ENCODE measurements at regions not wholly inside any gene's neighbourhood (a gene's known extent, or its start where the extent isn't known, plus 50 kb on each side); places are given as distances from the start of the nearest gene placed in this dataset.

GRCh38 chr5:164233791-164234190, 728.4 kb downstream of the MAT2B start:
- CTCF ChIA-PET: no interaction called here
- POLR2A ChIA-PET: no interaction called here
- ATAC-seq (no peak), DNase-seq (ENCODE audit: low spot score) (no peak)
- peaks cover 7% of the 10 kb centered on the region for H3K9me3 Mint-ChIP-seq
- no peak overlapping the region for H3K4me3 Mint-ChIP-seq
- no peak for TF ChIP-seq PRDM15 (CRISPR knock-in tag; IDR thresholded peaks at IDR 0.05)
- no peak for TF ChIP-seq AR (CRISPR knock-in tag; IDR thresholded peaks at IDR 0.05)
- TF ChIP-seq PREB (CRISPR knock-in tag; IDR thresholded peaks at IDR 0.05; ENCODE audit: borderline replicate concordance): no peak
- no peak for TF ChIP-seq SOX15 (CRISPR knock-in tag; IDR thresholded peaks at IDR 0.05)
- H3K36me3 Mint-ChIP-seq: peaks cover 5% of the 10 kb centered on the region
- peak overlapping the region; percentile 21; the same call in 1 of the 2 replicates for H3K27ac Mint-ChIP-seq
- peaks cover 3% of the 10 kb centered on the region for H3K4me1 Mint-ChIP-seq
- no peaks in the 10 kb centered on the region for H3K27me3 Mint-ChIP-seq (ENCODE audit: low read depth)

GRCh38 chr5:164234321-164234720, 728.9 kb downstream of the MAT2B start:
- ChIA-PET POLR2A (no interaction called here), CTCF (no interaction called here)
- no peak for DNase-seq (ENCODE audit: low spot score)
- no peak overlapping the region for H3K4me3 Mint-ChIP-seq
- H3K9me3 Mint-ChIP-seq: peaks cover 2% of the 10 kb centered on the region
- no peak overlapping the region for H3K27ac Mint-ChIP-seq
- H3K36me3 Mint-ChIP-seq: no peaks in the 10 kb centered on the region
- H3K27me3 Mint-ChIP-seq (ENCODE audit: low read depth): no peaks in the 10 kb centered on the region
- no peak for ATAC-seq
- peaks cover 3% of the 10 kb centered on the region for H3K4me1 Mint-ChIP-seq
- TF ChIP-seq ZBTB21 (CRISPR knock-in tag; IDR thresholded peaks at IDR 0.05; ENCODE audit: borderline replicate concordance): no peak
- TF ChIP-seq ATF6 (CRISPR knock-in tag; IDR thresholded peaks at IDR 0.05): no peak
- TF ChIP-seq PREB (CRISPR knock-in tag; IDR thresholded peaks at IDR 0.05; ENCODE audit: borderline replicate concordance): no peak
- TF ChIP-seq CDX4 (CRISPR knock-in tag; IDR thresholded peaks at IDR 0.05; ENCODE audit: borderline replicate concordance): no peak
- no peak for TF ChIP-seq ATF3 (CRISPR knock-in tag; conservative IDR thresholded peaks at IDR 0.05)
- no peak for TF ChIP-seq GRHL2 (CRISPR knock-in tag; IDR thresholded peaks at IDR 0.05; ENCODE audit: insufficient replicate concordance, severe bottlenecking)
- no peak for TF ChIP-seq RELA (CRISPR knock-in tag; IDR thresholded peaks at IDR 0.05; ENCODE audit: borderline replicate concordance)
- no peak for TF ChIP-seq ZNF532 (CRISPR knock-in tag; IDR thresholded peaks at IDR 0.05; ENCODE audit: borderline replicate concordance)
- no peak for TF ChIP-seq STAT6 (CRISPR knock-in tag; conservative IDR thresholded peaks at IDR 0.05; ENCODE audit: low read depth)
- TF ChIP-seq NR1H2 (CRISPR knock-in tag; IDR thresholded peaks at IDR 0.05): no peak
- no peak for TF ChIP-seq ZNF138 (CRISPR knock-in tag; conservative IDR thresholded peaks at IDR 0.05)
